OCI-LY3 (cell line): ENCODE measurements at regions not wholly inside any gene's neighbourhood (a gene's known extent, or its start where the extent isn't known, plus 50 kb on each side); places are given as distances from the start of the nearest gene placed in this dataset.

ENCODE experiments used
- CTCF ChIP-seq: fragments of 200-600, 300-600 bp; sonication (generic); IDR thresholded peaks from 2 replicates; pipeline ENCODE4 v1.5.1; 2014; ENCODE audit warnings: antibody characterized with exemption, low read length, low read depth
- EZH2phosphoT487 ChIP-seq: fragments of 200-600 bp; shearing (Covaris generic); IDR thresholded peaks from 2 replicates; pipeline ENCODE4 v1.6.1; 2018; ENCODE audit warnings: antibody characterized with exemption, mixed run types, low read depth

GRCh38 chr1:242827538-242827937 lies 303.0 kb upstream of the PLD5 start:
- TF ChIP-seq CTCF = no peak
- TF ChIP-seq EZH2phosphoT487 = no peak
